NCI-H1105 (cell line): ENCODE measurements at regions not wholly inside any gene's neighbourhood (a gene's known extent, or its start where the extent isn't known, plus 50 kb on each side); places are given as distances from the start of the nearest gene placed in this dataset.

Source experiments
- DNase-seq: peaks from one replicate; lab custom pipeline; 2025; lab: John Stamatoyannopoulos, UW

GRCh38 chr9:36764364-36765076, 191.8 kb downstream of the MELK start:
- peak; percentile 55 for DNase-seq

GRCh38 chr9:36765077-36765390, 192.3 kb downstream of the MELK start:
- DNase-seq, result no peak

- DNase-seq, result no peak
Observed at GRCh38 chr9:36765468-36766341, 193.0 kb downstream of the MELK start.

GRCh38 chr9:36768677-36769076, 196.0 kb downstream of the MELK start:
- DNase-seq, result no peak

- no peak for DNase-seq
Observed at GRCh38 chr9:36770025-36770424, 197.3 kb downstream of the MELK start.

GRCh38 chr9:36772449-36773403, 200.0 kb downstream of the MELK start:
- no peak for DNase-seq

- no peak for DNase-seq
Observed at GRCh38 chr9:36778682-36779081, 206.0 kb downstream of the MELK start.

GRCh38 chr9:36779582-36779981, 206.9 kb downstream of the MELK start:
- no peak for DNase-seq

- DNase-seq, result no peak
Observed at GRCh38 chr9:36780186-36780585, 207.5 kb downstream of the MELK start.

- DNase-seq, result no peak
Observed at GRCh38 chr9:36781533-36781932, 208.8 kb downstream of the MELK start.
